SU-DHL-6 (cell line): ENCODE measurements at regions not wholly inside any gene's neighbourhood (a gene's known extent, or its start where the extent isn't known, plus 50 kb on each side); places are given as distances from the start of the nearest gene placed in this dataset.

Experiments
- H2AFZ ChIP-seq: fragments of 200-600 bp; sonication (generic); 2 replicates; pipeline ENCODE4 v1.6.1; 2014; ENCODE audit warnings: low read depth, mild to moderate bottlenecking, moderate library complexity, mixed read lengths, antibody characterized with exemption, low read length; ENCODE audit not compliant: severe bottlenecking
- H3F3A ChIP-seq: fragments of 200-600 bp; shearing (Covaris generic); 2 replicates; pipeline ENCODE4 v1.6.0; 2016; ENCODE audit warnings: antibody characterized with exemption, mild to moderate bottlenecking; ENCODE audit not compliant: insufficient read depth
- H3K27ac ChIP-seq: fragments of 200-600 bp; sonication (generic); 2 replicates; pipeline ENCODE4 v1.5.1; 2016; ENCODE audit warnings: low read depth, mild to moderate bottlenecking, low read length, moderate library complexity, mixed read lengths
- H3K27me3 ChIP-seq: fragments of 200-600 bp; sonication (generic), shearing (Covaris generic); 2 replicates; pipeline ENCODE4 v1.6.0; 2014; ENCODE audit warnings: mild to moderate bottlenecking, low read length
- H3K36me3 ChIP-seq: fragments of 200-600 bp; sonication (generic); 2 replicates; pipeline ENCODE4 v1.6.1; 2014; ENCODE audit warnings: mild to moderate bottlenecking, low read length, mixed read lengths
- H3K4me2 ChIP-seq: fragments of 300-600, 200-600 bp; shearing (Covaris generic), sonication (generic); 2 replicates; pipeline ENCODE4 v1.6.0; 2014; ENCODE audit warnings: low read length, low read depth, mild to moderate bottlenecking; ENCODE audit not compliant: poor library complexity, severe bottlenecking
- H3K4me3 ChIP-seq: fragments of 200-600 bp; sonication (generic); 2 replicates; pipeline ENCODE4 v1.5.1; 2014; ENCODE audit warnings: antibody characterized with exemption, low read length, mild to moderate bottlenecking, mixed read lengths; ENCODE audit not compliant: insufficient read depth, poor library complexity, severe bottlenecking
- H3K79me2 ChIP-seq: fragments of 200-600 bp; sonication (generic); 2 replicates; pipeline ENCODE4 v1.6.1; 2014; ENCODE audit warnings: mild to moderate bottlenecking, low read length, moderate library complexity; ENCODE audit not compliant: insufficient read depth
- H3K9ac ChIP-seq: fragments of 200-600 bp; sonication (generic); 2 replicates; pipeline ENCODE4 v1.7.0; 2014; ENCODE audit warnings: mild to moderate bottlenecking, low read length
- H3K9me2 ChIP-seq: fragments of 200-600 bp; sonication (generic); replicated peaks from 2 replicates; pipeline ENCODE4 v1.6.1; 2014; ENCODE audit warnings: low read length; ENCODE audit not compliant: insufficient read depth
- H3K9me3 ChIP-seq: fragments of 200-600 bp; sonication (generic); 2 replicates; pipeline ENCODE4 v1.6.1; 2014; ENCODE audit warnings: low read length, mixed read lengths; ENCODE audit not compliant: insufficient read depth
- H4K20me1 ChIP-seq: fragments of 200-600 bp; sonication (generic); 2 replicates; pipeline ENCODE4 v1.6.1; 2014; ENCODE audit warnings: low read depth, mild to moderate bottlenecking, antibody characterized with exemption, low read length, moderate library complexity, mixed read lengths
- EZH2phosphoT487 ChIP-seq: fragments of 200-600 bp; sonication (generic), shearing (Covaris generic); conservative IDR thresholded peaks from 2 replicates; pipeline ENCODE4 v1.6.1; 2018; ENCODE audit warnings: mild to moderate bottlenecking, antibody characterized with exemption, low read length, moderate library complexity, mixed read lengths
- TF ChIP-seq, protein P1 (sequence below): fragments of 200-600 bp; sonication (generic); IDR thresholded peaks from one replicate; pipeline ENCODE4 v1.5.1; 2017; ENCODE audit warnings: antibody characterized with exemption, mild to moderate bottlenecking, low read length, moderate library complexity; ENCODE audit not compliant: insufficient read depth, poor library complexity, severe bottlenecking

DNA sequence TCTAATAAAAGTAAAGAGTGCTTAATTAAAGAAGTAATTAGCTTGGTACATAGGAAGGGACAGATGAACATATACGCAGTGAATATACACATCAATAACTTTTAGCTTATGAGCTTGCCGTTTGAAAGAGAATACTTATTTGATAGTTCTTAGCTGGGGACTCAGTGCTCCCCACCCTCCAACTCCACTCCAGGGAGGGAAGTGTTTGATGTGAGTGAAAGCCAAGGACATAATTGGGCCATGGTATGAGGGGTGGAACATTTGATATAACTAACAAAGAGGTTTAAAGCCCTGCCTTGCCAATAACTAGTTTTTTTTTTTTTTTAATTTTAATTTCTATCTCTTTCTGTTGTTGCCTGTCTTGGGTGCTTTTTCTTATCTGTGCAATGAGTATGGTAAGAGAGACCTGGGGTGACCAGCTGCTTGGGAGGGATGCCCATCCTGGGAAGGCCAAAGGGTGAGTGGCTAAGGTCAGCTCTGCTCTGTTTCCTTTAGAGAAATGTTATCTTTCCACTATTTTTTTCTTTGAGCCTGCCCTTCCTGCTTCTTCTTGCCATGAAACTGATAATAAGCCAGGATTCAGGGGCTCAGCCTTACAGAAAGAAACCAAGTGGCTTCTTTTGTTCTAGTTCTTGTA is 132.8 kb upstream of the CPSF6 start:
- TF ChIP-seq, protein P1, sequence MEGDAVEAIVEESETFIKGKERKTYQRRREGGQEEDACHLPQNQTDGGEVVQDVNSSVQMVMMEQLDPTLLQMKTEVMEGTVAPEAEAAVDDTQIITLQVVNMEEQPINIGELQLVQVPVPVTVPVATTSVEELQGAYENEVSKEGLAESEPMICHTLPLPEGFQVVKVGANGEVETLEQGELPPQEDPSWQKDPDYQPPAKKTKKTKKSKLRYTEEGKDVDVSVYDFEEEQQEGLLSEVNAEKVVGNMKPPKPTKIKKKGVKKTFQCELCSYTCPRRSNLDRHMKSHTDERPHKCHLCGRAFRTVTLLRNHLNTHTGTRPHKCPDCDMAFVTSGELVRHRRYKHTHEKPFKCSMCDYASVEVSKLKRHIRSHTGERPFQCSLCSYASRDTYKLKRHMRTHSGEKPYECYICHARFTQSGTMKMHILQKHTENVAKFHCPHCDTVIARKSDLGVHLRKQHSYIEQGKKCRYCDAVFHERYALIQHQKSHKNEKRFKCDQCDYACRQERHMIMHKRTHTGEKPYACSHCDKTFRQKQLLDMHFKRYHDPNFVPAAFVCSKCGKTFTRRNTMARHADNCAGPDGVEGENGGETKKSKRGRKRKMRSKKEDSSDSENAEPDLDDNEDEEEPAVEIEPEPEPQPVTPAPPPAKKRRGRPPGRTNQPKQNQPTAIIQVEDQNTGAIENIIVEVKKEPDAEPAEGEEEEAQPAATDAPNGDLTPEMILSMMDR, result no peak
- no peak for TF ChIP-seq EZH2phosphoT487
- H3K4me2 ChIP-seq, result no peak overlapping the region
- no peaks in the 10 kb centered on the region for H3K9me3 ChIP-seq
- H3K27ac ChIP-seq, result no peak overlapping the region
- no peak overlapping the region for H2AFZ ChIP-seq
- H3K36me3 ChIP-seq, result no peaks in the 10 kb centered on the region
- H3F3A ChIP-seq, result no peaks in the 10 kb centered on the region
- no peak overlapping the region for H3K9ac ChIP-seq
- H3K4me3 ChIP-seq, result no peak overlapping the region
- no peaks in the 10 kb centered on the region for H4K20me1 ChIP-seq
- H3K9me2 ChIP-seq, result no peaks in the 10 kb centered on the region
- no peaks in the 10 kb centered on the region for H3K79me2 ChIP-seq
- no peaks in the 10 kb centered on the region for H3K27me3 ChIP-seq

GRCh38 chr12:69107541-69107940 is 131.8 kb upstream of the CPSF6 start:
- no peaks in the 10 kb centered on the region for H3K36me3 ChIP-seq
- H3K4me3 ChIP-seq, result no peak overlapping the region
- no peaks in the 10 kb centered on the region for H3K9me3 ChIP-seq
- H3K4me2 ChIP-seq, result no peak overlapping the region
- H3K9ac ChIP-seq, result no peak overlapping the region
- no peaks in the 10 kb centered on the region for H3F3A ChIP-seq
- no peaks in the 10 kb centered on the region for H3K79me2 ChIP-seq
- no peaks in the 10 kb centered on the region for H3K27me3 ChIP-seq
- no peak overlapping the region for H3K27ac ChIP-seq
- no peaks in the 10 kb centered on the region for H4K20me1 ChIP-seq
- H3K9me2 ChIP-seq, result no peaks in the 10 kb centered on the region
- TF ChIP-seq EZH2phosphoT487, result no peak
- TF ChIP-seq, protein P1, result no peak
- H2AFZ ChIP-seq, result no peak overlapping the region

GRCh38 chr12:69108037-69108436 is 131.3 kb upstream of the CPSF6 start:
- H3K79me2 ChIP-seq, result no peaks in the 10 kb centered on the region
- H3K9me2 ChIP-seq, result no peaks in the 10 kb centered on the region
- H3K36me3 ChIP-seq, result no peaks in the 10 kb centered on the region
- no peak overlapping the region for H3K9ac ChIP-seq
- no peak overlapping the region for H3K4me2 ChIP-seq
- no peaks in the 10 kb centered on the region for H3F3A ChIP-seq
- H3K27me3 ChIP-seq, result no peaks in the 10 kb centered on the region
- no peaks in the 10 kb centered on the region for H3K9me3 ChIP-seq
- no peak overlapping the region for H3K4me3 ChIP-seq
- H4K20me1 ChIP-seq, result no peaks in the 10 kb centered on the region
- no peak overlapping the region for H3K27ac ChIP-seq
- H2AFZ ChIP-seq, result no peak overlapping the region
- TF ChIP-seq, protein P1, result no peak
- TF ChIP-seq EZH2phosphoT487, result no peak
